ENCODE measurements at regions not wholly inside any gene's neighbourhood (a gene's known extent, or its start where the extent isn't known, plus 50 kb on each side); places are given as distances from the start of the nearest gene placed in this dataset.

- TF ChIP-seq HEYL (CRISPR knock-in tag; IDR thresholded peaks at IDR 0.05) (no peak), RNF2 (IDR thresholded peaks at IDR 0.05; ENCODE audit: borderline replicate concordance, low read depth) (no peak)
These were observed 891.3 kb downstream of the SQOR start (continued) for GRCh38 chr15:46525984-46526725.

- ChIA-PET POLR2A (no interaction called here), CTCF (no interaction called here)
- DNase-seq (ENCODE audit: low read depth in 1 of 2, low spot score in 1 of 2) = no peak
- no peak for TF ChIP-seq JUNB (IDR thresholded peaks at IDR 0.05)
- no peak for TF ChIP-seq EHMT2 (IDR thresholded peaks at IDR 0.05; ENCODE audit: low read depth)
- no peak for TF ChIP-seq ZNF302 (CRISPR knock-in tag; IDR thresholded peaks at IDR 0.05)
- no peak for TF ChIP-seq MAFK (IDR thresholded peaks at IDR 0.05; ENCODE audit: partially characterized antibody)
- TF ChIP-seq RFX5 (IDR thresholded peaks at IDR 0.05) = no peak
- no peak for TF ChIP-seq PHF8 (IDR thresholded peaks at IDR 0.05; ENCODE audit: borderline replicate concordance, low read depth)
- TF ChIP-seq GATA3 (IDR thresholded peaks at IDR 0.05; ENCODE audit: borderline replicate concordance) = no peak
- no peak for TF ChIP-seq NR3C1 (IDR thresholded peaks at IDR 0.05)
- TF ChIP-seq USF2 (IDR thresholded peaks at IDR 0.05) = no peak
- no peak for TF ChIP-seq FOSL2 (IDR thresholded peaks at IDR 0.05)
- no peak for TF ChIP-seq FOSL2 (CRISPR knock-in tag; IDR thresholded peaks at IDR 0.05)
- TF ChIP-seq POLR2A (IDR thresholded peaks at IDR 0.05; ENCODE audit: low read length) = no peak
- TF ChIP-seq CBX8 (IDR thresholded peaks at IDR 0.05) = no peak
- no peak for TF ChIP-seq HOXA7 (CRISPR knock-in tag; IDR thresholded peaks at IDR 0.05)
- TF ChIP-seq NPAS2 (CRISPR knock-in tag; IDR thresholded peaks at IDR 0.05; ENCODE audit: borderline replicate concordance) = no peak
- no peak for TF ChIP-seq MYC (IDR thresholded peaks at IDR 0.05; ENCODE audit: borderline replicate concordance, low read length)
- no peak for TF ChIP-seq SMC3 (IDR thresholded peaks at IDR 0.05)
- TF ChIP-seq RARB (CRISPR knock-in tag; IDR thresholded peaks at IDR 0.05) = no peak
- TF ChIP-seq RNF2 (IDR thresholded peaks at IDR 0.05; ENCODE audit: borderline replicate concordance, low read depth) = no peak
- no peaks in the 10 kb centered on the region for H3K4me1 ChIP-seq
- no peaks in the 10 kb centered on the region for H3K9me3 ChIP-seq
- no peak overlapping the region for H3K4me3 ChIP-seq
- ATAC-seq = no peak
- FAIRE-seq = no peak
- WGBS (ENCODE audit: missing lambda C conversion rate) = 11% methylated on average over 1 of the region's 1 CpG
- no peak overlapping the region for H3K27ac ChIP-seq
- H3K4me2 ChIP-seq = no peak overlapping the region
These were observed 891.9 kb downstream of the SQOR start for GRCh38 chr15:46526726-46527110.

GRCh38 chr15:46543626-46544025, 908.8 kb downstream of the SQOR start:
- DNase-seq (ENCODE audit: low read depth in 1 of 2, low spot score in 1 of 2) = no peak
- POLR2A ChIA-PET = no interaction called here
- no peaks in the 10 kb centered on the region for H3K9me3 ChIP-seq
- H3K4me1 ChIP-seq = no peaks in the 10 kb centered on the region
- no peak for ATAC-seq
- H3K27ac ChIP-seq = no peak overlapping the region
- H3K4me3 ChIP-seq = no peak overlapping the region
- 4% methylated on average over 1 of the region's 1 CpG for WGBS (ENCODE audit: missing lambda C conversion rate)
- FAIRE-seq = no peak
- CTCF ChIA-PET = no interaction called here
- no peak overlapping the region for H3K4me2 ChIP-seq
- no peak for TF ChIP-seq HES2 (IDR thresholded peaks at IDR 0.05)
- TF ChIP-seq SREBF2 (IDR thresholded peaks at IDR 0.05) = no peak
- TF ChIP-seq CBX8 (IDR thresholded peaks at IDR 0.05) = no peak
- no peak for TF ChIP-seq ZFP36 (IDR thresholded peaks at IDR 0.05; ENCODE audit: borderline replicate concordance, partially characterized antibody)
- no peak for TF ChIP-seq TFCP2L1 (CRISPR knock-in tag; IDR thresholded peaks at IDR 0.05)
- TF ChIP-seq CBX2 (IDR thresholded peaks at IDR 0.05; ENCODE audit: borderline replicate concordance, low read depth) = no peak
- no peak for TF ChIP-seq MAZ (IDR thresholded peaks at IDR 0.05; ENCODE audit: borderline replicate concordance, low read depth, low read length)
- no peak for TF ChIP-seq RCOR1 (IDR thresholded peaks at IDR 0.05; ENCODE audit: low read depth, low read length)

All from A549 (cell line).